HG03460 (cell line): ENCODE measurements at regions not wholly inside any gene's neighbourhood (a gene's known extent, or its start where the extent isn't known, plus 50 kb on each side); places are given as distances from the start of the nearest gene placed in this dataset.

Experiments used
- ATAC-seq: cut with Tn5 transposase; IDR thresholded peaks from one replicate; pipeline ENCODE4 v1.9.1; 2021; ENCODE audit not compliant: unreplicated experiment

GRCh38 chr12:59010941-59011340, 90.6 kb upstream of the LRIG3 start:
- no peak for ATAC-seq

- no peak for ATAC-seq
These were observed 89.8 kb upstream of the LRIG3 start for GRCh38 chr12:59010118-59010517.

- no peak for ATAC-seq
These were observed 87.3 kb upstream of the LRIG3 start for GRCh38 chr12:59007620-59008019.

DNA sequence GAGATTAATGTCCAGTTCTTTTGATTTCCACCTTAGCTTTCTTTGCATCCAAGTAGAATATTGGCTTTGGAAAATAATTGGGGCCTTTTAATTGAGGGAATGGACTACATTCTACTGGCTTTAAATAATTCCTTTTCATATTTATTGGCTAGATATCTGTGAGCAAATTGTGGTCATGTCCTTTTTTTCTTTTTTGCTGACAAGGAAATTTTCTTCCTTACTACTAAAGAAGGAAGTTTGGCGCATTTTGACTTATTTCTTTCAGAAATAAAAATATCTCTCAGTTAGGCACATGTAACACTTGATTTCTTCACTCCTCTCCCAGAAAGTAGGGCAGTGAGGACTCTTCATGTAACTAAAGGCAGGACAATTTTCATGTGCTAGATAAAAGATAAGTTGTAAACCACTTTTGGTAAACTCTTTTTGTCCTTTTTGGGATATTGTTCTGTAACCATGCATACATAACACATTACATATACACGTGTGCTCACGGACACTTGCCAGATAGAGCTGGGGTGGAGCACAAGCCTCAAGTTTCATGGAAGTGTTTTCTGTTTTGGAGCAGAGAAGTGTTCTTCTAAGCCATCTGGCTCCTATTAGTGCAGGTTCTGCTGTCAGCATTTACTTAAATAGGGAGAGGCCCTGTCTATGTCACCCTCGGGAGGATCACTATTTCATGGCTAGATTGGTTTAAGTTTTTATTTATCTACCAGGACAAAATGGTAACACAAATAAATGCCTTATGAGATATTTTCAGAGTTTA, 85.1 kb upstream of the LRIG3 start:
- ATAC-seq: no peak

GRCh38 chr12:59004456-59004855, 84.2 kb upstream of the LRIG3 start:
- ATAC-seq: no peak

DNA sequence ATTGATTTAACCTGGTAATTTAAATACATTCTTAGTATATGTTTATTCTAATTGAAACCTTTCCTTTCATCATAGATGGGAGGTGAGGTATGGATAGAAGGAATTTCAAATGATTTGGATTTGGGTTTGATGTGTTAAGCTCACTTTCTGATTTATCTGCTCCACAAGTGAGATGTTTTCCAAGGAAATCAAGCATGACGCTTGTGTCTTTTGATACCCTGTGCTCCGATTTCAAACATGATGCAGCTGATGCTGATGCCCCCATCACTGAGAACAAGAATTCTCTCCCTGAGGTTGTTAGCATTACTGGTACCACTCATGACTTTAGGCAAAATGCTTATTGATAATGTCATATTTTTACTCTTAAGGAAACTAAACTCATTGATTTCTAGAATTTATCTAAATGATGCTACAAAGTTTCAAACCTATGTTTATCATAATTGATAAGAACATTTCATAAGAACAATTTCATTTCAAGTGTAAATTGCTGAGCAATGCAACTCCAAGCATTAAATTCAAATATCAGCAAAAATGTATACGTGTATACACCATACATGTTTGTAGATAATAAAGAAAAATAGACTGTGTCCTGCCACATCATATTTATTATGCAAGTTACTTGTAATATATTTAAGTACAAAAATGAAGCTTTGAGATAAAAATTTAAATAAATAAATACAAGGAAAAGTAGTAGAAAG, 75.5 kb upstream of the LRIG3 start:
- no peak for ATAC-seq

- ATAC-seq: no peak
These were observed 68.5 kb upstream of the LRIG3 start for GRCh38 chr12:58988643-58989344.

DNA sequence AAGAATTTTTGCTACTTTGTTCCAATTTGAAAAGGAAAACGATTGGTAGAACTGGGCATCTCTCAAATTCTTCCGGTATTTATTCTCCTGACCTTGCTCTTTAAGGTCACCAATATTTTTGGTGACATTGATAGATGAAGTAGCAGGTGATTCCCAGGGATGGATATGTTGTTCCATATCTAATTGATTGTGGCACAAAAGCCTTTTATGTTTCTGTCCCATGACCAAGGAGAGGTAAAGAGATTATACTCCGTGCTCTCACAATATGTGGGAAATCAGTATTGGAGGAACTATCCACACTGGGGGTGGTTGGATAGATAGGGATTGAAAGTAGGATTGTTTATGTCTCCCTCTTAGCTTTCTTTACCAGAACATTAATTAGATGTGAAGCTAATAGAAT, 61.7 kb upstream of the LRIG3 start:
- ATAC-seq: no peak

DNA sequence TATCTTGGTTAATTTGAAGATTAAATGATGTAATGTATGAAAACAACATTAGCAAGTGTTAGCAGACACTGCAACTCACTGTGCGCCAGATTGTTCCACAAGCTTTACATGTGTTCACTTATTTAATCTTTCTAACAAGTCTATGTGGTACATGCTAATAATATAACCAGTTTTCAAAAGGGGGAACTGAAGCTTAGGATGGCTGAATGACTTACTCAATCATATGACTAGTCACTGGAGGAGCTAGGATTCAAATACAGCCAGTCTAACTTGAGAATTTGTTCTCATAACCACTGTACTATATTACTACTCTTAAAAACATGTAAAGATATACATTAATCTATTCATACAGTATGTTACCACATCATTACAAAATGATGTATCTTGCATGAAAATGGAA, 60.5 kb upstream of the LRIG3 start:
- ATAC-seq: no peak

GRCh38 chr12:58978717-58979116, 58.4 kb upstream of the LRIG3 start:
- ATAC-seq: no peak

DNA sequence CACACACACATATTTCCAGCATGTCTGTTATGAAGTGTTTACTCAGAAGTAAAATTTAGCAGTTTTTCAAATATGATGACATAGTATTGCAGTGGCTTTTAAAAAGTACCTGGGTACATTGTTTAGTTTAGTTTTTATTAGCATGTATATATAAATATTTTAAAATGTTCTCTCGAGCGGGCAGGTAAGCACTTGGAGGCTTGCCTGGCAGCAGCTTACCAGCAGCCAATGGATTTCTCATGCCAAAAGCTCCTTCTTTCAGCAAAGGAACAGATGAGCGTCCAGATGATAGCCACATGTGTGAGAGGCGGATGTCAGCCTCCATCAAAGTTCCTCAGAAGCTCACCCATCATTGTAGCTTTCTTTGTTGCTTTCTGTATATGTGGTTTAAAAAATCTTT, 57.2 kb upstream of the LRIG3 start:
- ATAC-seq: no peak

DNA sequence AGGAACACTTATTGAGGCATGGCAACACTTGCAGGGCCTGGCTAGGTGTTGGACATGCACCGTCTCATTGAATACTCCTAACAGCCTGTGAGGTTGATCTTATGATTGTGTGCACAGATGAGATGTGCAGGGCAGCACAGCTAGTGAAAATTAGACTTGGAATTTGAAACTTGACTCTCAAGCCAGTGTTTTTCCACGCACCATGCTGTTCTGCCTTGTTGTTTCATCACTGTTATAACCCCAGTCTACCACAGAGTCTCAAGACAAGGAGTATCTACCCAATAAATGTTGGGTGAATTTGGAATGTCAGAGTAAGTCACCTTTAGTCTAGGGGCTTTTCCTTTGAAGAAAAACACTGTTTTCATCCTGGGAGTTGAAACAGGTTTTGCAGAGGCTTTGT, 55.8 kb upstream of the LRIG3 start:
- no peak for ATAC-seq
